ENCODE measurements at regions not wholly inside any gene's neighbourhood (a gene's known extent, or its start where the extent isn't known, plus 50 kb on each side); places are given as distances from the start of the nearest gene placed in this dataset.

DNA sequence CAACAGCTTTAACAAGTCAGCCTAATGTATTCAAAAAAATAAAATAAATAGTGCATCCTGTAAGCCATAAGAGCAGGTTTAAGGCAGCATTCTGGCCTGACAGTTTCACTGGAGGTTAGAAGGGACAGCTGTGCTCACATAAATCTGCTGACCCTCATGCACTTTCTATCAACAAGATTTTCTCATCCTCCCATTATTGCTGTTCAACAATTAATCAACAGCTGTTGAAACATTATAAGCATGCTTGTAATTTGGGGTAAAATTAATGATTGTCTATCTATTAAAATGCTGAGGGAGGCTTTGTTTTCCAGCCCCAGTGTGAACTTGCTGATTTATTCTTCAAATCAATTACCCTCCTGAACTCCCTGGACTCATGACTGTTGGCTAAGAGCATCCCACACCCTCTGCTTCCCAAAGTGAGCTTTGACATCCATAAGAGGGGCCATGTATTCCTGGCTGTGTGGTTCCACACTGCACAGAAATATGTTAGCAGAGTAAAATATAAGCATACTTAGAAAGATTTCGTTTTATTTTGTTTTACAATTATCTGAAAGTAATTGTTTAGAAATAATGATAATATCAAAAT is 492.4 kb downstream of the EFNB2 start:
- TF ChIP-seq, protein P1, sequence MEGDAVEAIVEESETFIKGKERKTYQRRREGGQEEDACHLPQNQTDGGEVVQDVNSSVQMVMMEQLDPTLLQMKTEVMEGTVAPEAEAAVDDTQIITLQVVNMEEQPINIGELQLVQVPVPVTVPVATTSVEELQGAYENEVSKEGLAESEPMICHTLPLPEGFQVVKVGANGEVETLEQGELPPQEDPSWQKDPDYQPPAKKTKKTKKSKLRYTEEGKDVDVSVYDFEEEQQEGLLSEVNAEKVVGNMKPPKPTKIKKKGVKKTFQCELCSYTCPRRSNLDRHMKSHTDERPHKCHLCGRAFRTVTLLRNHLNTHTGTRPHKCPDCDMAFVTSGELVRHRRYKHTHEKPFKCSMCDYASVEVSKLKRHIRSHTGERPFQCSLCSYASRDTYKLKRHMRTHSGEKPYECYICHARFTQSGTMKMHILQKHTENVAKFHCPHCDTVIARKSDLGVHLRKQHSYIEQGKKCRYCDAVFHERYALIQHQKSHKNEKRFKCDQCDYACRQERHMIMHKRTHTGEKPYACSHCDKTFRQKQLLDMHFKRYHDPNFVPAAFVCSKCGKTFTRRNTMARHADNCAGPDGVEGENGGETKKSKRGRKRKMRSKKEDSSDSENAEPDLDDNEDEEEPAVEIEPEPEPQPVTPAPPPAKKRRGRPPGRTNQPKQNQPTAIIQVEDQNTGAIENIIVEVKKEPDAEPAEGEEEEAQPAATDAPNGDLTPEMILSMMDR (IDR thresholded peaks at IDR 0.05) = no peak
- TF ChIP-seq POLR2A (IDR thresholded peaks at IDR 0.05) = no peak
